ENCODE measurements at regions not wholly inside any gene's neighbourhood (a gene's known extent, or its start where the extent isn't known, plus 50 kb on each side); places are given as distances from the start of the nearest gene placed in this dataset.
"Not testable (repeated sequence)": the region's sequence is repeated elsewhere in the genome, so short reads cannot be mapped to it uniquely, and the experiment has no call there.

- not testable (repeated sequence) for H3K4me3 Mint-ChIP-seq; DNase-seq; H3K4me1 Mint-ChIP-seq; H3K36me3 Mint-ChIP-seq; H3K27ac Mint-ChIP-seq; H3K27me3 Mint-ChIP-seq (ENCODE audit: low read depth in 3 of 3)
- peaks cover 3 to 34% (median 17%) of the 10 kb centered on the region in 6 donors for H3K9me3 Mint-ChIP-seq
These were observed 885.1 kb downstream of the KCNT2 start for GRCh38 chr1:195722852-195723795.

GRCh38 chr1:195722146-195722545 is 886.1 kb downstream of the KCNT2 start:
- H3K4me3 Mint-ChIP-seq; H3K36me3 Mint-ChIP-seq; H3K4me1 Mint-ChIP-seq; DNase-seq; H3K27me3 Mint-ChIP-seq (ENCODE audit: low read depth in 3 of 3); H3K27ac Mint-ChIP-seq: not testable (repeated sequence)
- H3K9me3 Mint-ChIP-seq = peaks cover 3 to 36% (median 16%) of the 10 kb centered on the region in 6 donors

GRCh38 chr1:195721210-195721971 is 886.8 kb downstream of the KCNT2 start:
- peaks cover 0 to 2% (median 0%) of the 10 kb centered on the region in 3 donors for H3K27me3 Mint-ChIP-seq (ENCODE audit: low read depth in 3 of 3)
- no peaks in the 10 kb centered on the region for H3K36me3 Mint-ChIP-seq
- H3K9me3 Mint-ChIP-seq = peaks cover 3 to 36% (median 16%) of the 10 kb centered on the region in 6 donors
- H3K4me3 Mint-ChIP-seq = no peak overlapping the region
- no peak overlapping the region for H3K27ac Mint-ChIP-seq
- no peaks in the 10 kb centered on the region for H3K4me1 Mint-ChIP-seq
- no peak for DNase-seq

- Mint-ChIP-seq H3K4me3 (no peak overlapping the region), H3K27ac (no peak overlapping the region), H3K4me1 (no peaks in the 10 kb centered on the region), H3K36me3 (no peaks in the 10 kb centered on the region), H3K27me3 (ENCODE audit: low read depth in 3 of 3) (peaks cover 0 to 2% (median 0%) of the 10 kb centered on the region in 3 donors), H3K9me3 (peaks cover 3 to 34% (median 17%) of the 10 kb centered on the region in 6 donors)
- no peak for DNase-seq
These were observed 890.6 kb downstream of the KCNT2 start for GRCh38 chr1:195717651-195718050.

- peaks cover 2 to 30% (median 12%) of the 10 kb centered on the region in 6 donors for H3K9me3 Mint-ChIP-seq
- H3K27me3 Mint-ChIP-seq (ENCODE audit: low read depth in 3 of 3) = peaks cover 0 to 2% (median 0%) of the 10 kb centered on the region in 3 donors
- H3K4me1 Mint-ChIP-seq = no peaks in the 10 kb centered on the region
- no peaks in the 10 kb centered on the region for H3K36me3 Mint-ChIP-seq
- H3K4me3 Mint-ChIP-seq = no peak overlapping the region
- no peak overlapping the region for H3K27ac Mint-ChIP-seq
- no peak for DNase-seq
These were observed 892.6 kb downstream of the KCNT2 start for GRCh38 chr1:195715652-195716051.

- Mint-ChIP-seq H3K27me3 (ENCODE audit: low read depth in 3 of 3) (peaks cover 0 to 2% (median 0%) of the 10 kb centered on the region in 3 donors), H3K27ac (no peak overlapping the region), H3K36me3 (no peaks in the 10 kb centered on the region), H3K9me3 (peaks cover 3 to 24% (median 14%) of the 10 kb centered on the region in 6 donors), H3K4me3 (no peak overlapping the region), H3K4me1 (no peaks in the 10 kb centered on the region)
- DNase-seq = no peak
These were observed 894.0 kb downstream of the KCNT2 start for GRCh38 chr1:195714248-195714647.

GRCh38 chr1:195709821-195710220 is 898.4 kb downstream of the KCNT2 start:
- Mint-ChIP-seq H3K9me3 (peaks cover 5 to 22% (median 19%) of the 10 kb centered on the region in 6 donors), H3K4me3 (no peak overlapping the region), H3K4me1 (no peaks in the 10 kb centered on the region), H3K27me3 (ENCODE audit: low read depth in 3 of 3) (peaks cover 0 to 2% (median 0%) of the 10 kb centered on the region in 3 donors), H3K27ac (no peak overlapping the region), H3K36me3 (no peaks in the 10 kb centered on the region)
- no peak for DNase-seq

GRCh38 chr1:195704028-195704427 is 904.2 kb downstream of the KCNT2 start:
- no peak for DNase-seq
- Mint-ChIP-seq H3K27ac (no peak overlapping the region), H3K27me3 (ENCODE audit: low read depth in 3 of 3) (no peaks in the 10 kb centered on the region), H3K9me3 (peaks cover 4 to 24% (median 19%) of the 10 kb centered on the region in 6 donors), H3K36me3 (no peaks in the 10 kb centered on the region), H3K4me1 (no peaks in the 10 kb centered on the region), H3K4me3 (no peak overlapping the region)

- H3K4me1 Mint-ChIP-seq = no peaks in the 10 kb centered on the region
- H3K4me3 Mint-ChIP-seq = no peak overlapping the region
- no peaks in the 10 kb centered on the region for H3K36me3 Mint-ChIP-seq
- H3K9me3 Mint-ChIP-seq = peaks cover 7 to 26% (median 18%) of the 10 kb centered on the region in 6 donors
- DNase-seq = no peak
- H3K27ac Mint-ChIP-seq = no peak overlapping the region
- H3K27me3 Mint-ChIP-seq (ENCODE audit: low read depth in 3 of 3) = no peaks in the 10 kb centered on the region
These were observed 907.1 kb downstream of the KCNT2 start for GRCh38 chr1:195701149-195701548.

- Mint-ChIP-seq H3K27ac (no peak overlapping the region), H3K4me3 (no peak overlapping the region), H3K36me3 (no peaks in the 10 kb centered on the region), H3K4me1 (no peaks in the 10 kb centered on the region), H3K27me3 (ENCODE audit: low read depth in 3 of 3) (no peaks in the 10 kb centered on the region), H3K9me3 (peaks cover 5 to 31% (median 22%) of the 10 kb centered on the region in 6 donors)
- no peak for DNase-seq
These were observed 911.1 kb downstream of the KCNT2 start for GRCh38 chr1:195697130-195697529.

GRCh38 chr1:195686764-195687163 is 921.5 kb downstream of the KCNT2 start:
- Mint-ChIP-seq H3K27me3 (ENCODE audit: low read depth in 3 of 3) (no peaks in the 10 kb centered on the region), H3K27ac (no peak overlapping the region), H3K4me1 (no peaks in the 10 kb centered on the region), H3K36me3 (no peaks in the 10 kb centered on the region), H3K9me3 (peaks cover 6 to 35% (median 13%) of the 10 kb centered on the region in 6 donors), H3K4me3 (no peak overlapping the region)
- DNase-seq = no peak

- H3K27ac Mint-ChIP-seq = no peak overlapping the region
- no peaks in the 10 kb centered on the region for H3K4me1 Mint-ChIP-seq
- H3K36me3 Mint-ChIP-seq = no peaks in the 10 kb centered on the region
- no peak for DNase-seq
- peaks cover 0 to 3% (median 0%) of the 10 kb centered on the region in 3 donors for H3K27me3 Mint-ChIP-seq (ENCODE audit: low read depth in 3 of 3)
- H3K9me3 Mint-ChIP-seq = peaks cover 10 to 59% (median 29%) of the 10 kb centered on the region in 6 donors
- H3K4me3 Mint-ChIP-seq = no peak overlapping the region
These were observed 943.6 kb downstream of the KCNT2 start for GRCh38 chr1:195664628-195665027.

GRCh38 chr1:195663549-195664280 is 944.5 kb downstream of the KCNT2 start:
- H3K27ac Mint-ChIP-seq = no peak overlapping the region

More at GRCh38 chr1:195663549-195664280, 944.5 kb downstream of the KCNT2 start:
- Mint-ChIP-seq H3K36me3 (no peaks in the 10 kb centered on the region), H3K9me3 (peaks cover 13 to 58% (median 26%) of the 10 kb centered on the region in 6 donors), H3K4me3 (no peak overlapping the region), H3K27me3 (ENCODE audit: low read depth in 3 of 3) (no peaks in the 10 kb centered on the region), H3K4me1 (no peaks in the 10 kb centered on the region)
- no peak for DNase-seq
